Colonic mucosa (tissue), 4 donors: ENCODE measurements at regions not wholly inside any gene's neighbourhood (a gene's known extent, or its start where the extent isn't known, plus 50 kb on each side); places are given as distances from the start of the nearest gene placed in this dataset.

Experiments
- DNase-seq: peaks from one replicate; pipeline ENCODE4 v3.0.0-alpha.2; 2020
- H3K27ac ChIP-seq: fragments of 200-600 bp; one replicate; pipeline ENCODE4 v1.8.0; 2021
- H3K27me3 ChIP-seq: fragments of 200-600 bp; one replicate; pipeline ENCODE4 v1.8.0; 2021
- H3K36me3 ChIP-seq: fragments of 200-600 bp; one replicate; pipeline ENCODE4 v1.8.0; 2021
- H3K4me1 ChIP-seq: fragments of 200-600 bp; one replicate; pipeline ENCODE4 v1.8.0; 2021; ENCODE audit warnings: mild to moderate bottlenecking
- H3K4me3 ChIP-seq: fragments of 200-600 bp; one replicate; pipeline ENCODE4 v1.8.0; 2021
- H3K9ac ChIP-seq, 2 donors: one replicate each; pipeline ENCODE4 v1.7.0; 2013; ENCODE audit warnings: control low read depth in 2 of 2, low read depth in 2 of 2, low read length in 2 of 2
- H3K9me3 ChIP-seq: fragments of 200-600 bp; one replicate; pipeline ENCODE4 v1.8.0; 2021
- CTCF ChIP-seq: fragments of 200-600 bp; IDR thresholded peaks from one replicate; pipeline ENCODE4 v1.8.0; 2022; ENCODE audit warnings: antibody characterized with exemption, mild to moderate bottlenecking
- intact Hi-C: fragments of 100-400 bp; cut with DNase I; formaldehyde crosslinking; loops from one replicate; pipeline ENCODE4 v1.14.1; 2022
- donor health status: healthy.
- donor health status: DM: no; HTN: no; CAD: no.
- donor health status: DM: no; HTN: no; CAD: no.

- no peaks in the 10 kb centered on the region for H3K36me3 ChIP-seq
- H3K27ac ChIP-seq: no peak overlapping the region
- DNase-seq: no peak
- no peak overlapping the region for H3K4me3 ChIP-seq
- no peaks in the 10 kb centered on the region for H3K9me3 ChIP-seq
- no peaks in the 10 kb centered on the region for H3K27me3 ChIP-seq
- intact Hi-C loops: no loop called here
- TF ChIP-seq CTCF: no peak
- H3K9ac ChIP-seq: no peak overlapping the region
- H3K4me1 ChIP-seq: no peaks in the 10 kb centered on the region
Observed at GRCh38 chr1:73511038-73511437, 686.9 kb downstream of the LRRIQ3 start.

- Histone ChIP-seq H3K36me3 (no peaks in the 10 kb centered on the region), H3K4me1 (no peaks in the 10 kb centered on the region), H3K27ac (no peak overlapping the region), H3K9me3 (no peaks in the 10 kb centered on the region), H3K27me3 (no peaks in the 10 kb centered on the region), H3K4me3 (no peak overlapping the region), H3K9ac (no peak overlapping the region)
- no peak for TF ChIP-seq CTCF
- no peak for DNase-seq
- intact Hi-C loops: no loop called here
Observed at GRCh38 chr1:73500154-73500553, 697.8 kb downstream of the LRRIQ3 start.

GRCh38 chr1:73499671-73500070, 698.3 kb downstream of the LRRIQ3 start:
- H3K27ac ChIP-seq: no peak overlapping the region
- H3K27me3 ChIP-seq: no peaks in the 10 kb centered on the region
- no peaks in the 10 kb centered on the region for H3K36me3 ChIP-seq
- DNase-seq: no peak
- no peak overlapping the region for H3K4me3 ChIP-seq
- no peak overlapping the region for H3K9ac ChIP-seq
- TF ChIP-seq CTCF: no peak
- H3K9me3 ChIP-seq: no peaks in the 10 kb centered on the region
- no peaks in the 10 kb centered on the region for H3K4me1 ChIP-seq
- intact Hi-C loops: no loop called here

GRCh38 chr1:73491621-73492020, 706.4 kb downstream of the LRRIQ3 start:
- Histone ChIP-seq H3K27ac (no peak overlapping the region), H3K4me1 (no peaks in the 10 kb centered on the region), H3K36me3 (no peaks in the 10 kb centered on the region), H3K27me3 (no peaks in the 10 kb centered on the region), H3K4me3 (no peak overlapping the region), H3K9ac (no peak overlapping the region), H3K9me3 (no peaks in the 10 kb centered on the region)
- no peak for TF ChIP-seq CTCF
- no peak for DNase-seq
- intact Hi-C loops: no loop called here

GRCh38 chr1:73475316-73475870, 722.6 kb downstream of the LRRIQ3 start:
- Histone ChIP-seq H3K4me1 (no peaks in the 10 kb centered on the region), H3K36me3 (no peaks in the 10 kb centered on the region), H3K9me3 (no peaks in the 10 kb centered on the region), H3K27ac (no peak overlapping the region), H3K4me3 (no peak overlapping the region), H3K27me3 (no peaks in the 10 kb centered on the region), H3K9ac (no peak overlapping the region)
- TF ChIP-seq CTCF: no peak
- DNase-seq: no peak
- intact Hi-C loops: no loop called here
